ENCODE measurements at regions not wholly inside any gene's neighbourhood (a gene's known extent, or its start where the extent isn't known, plus 50 kb on each side); places are given as distances from the start of the nearest gene placed in this dataset.

- TF ChIP-seq CTCF (IDR thresholded peaks at IDR 0.05) (no peak), EZH2 (IDR thresholded peaks at IDR 0.05; ENCODE audit: borderline replicate concordance, insufficient read depth, low read depth, low read length, poor library complexity, severe bottlenecking) (no peak)
These were observed 394.7 kb upstream of the GRM3 start for GRCh38 chr7:86248977-86249376.
